ENCODE measurements at regions not wholly inside any gene's neighbourhood (a gene's known extent, or its start where the extent isn't known, plus 50 kb on each side); places are given as distances from the start of the nearest gene placed in this dataset.

- H3K27me3 ChIP-seq (ENCODE audit: insufficient read depth, low read length) = no peaks in the 10 kb centered on the region
- Mint-ChIP-seq H3K4me1 (ENCODE audit: low read depth, unreplicated experiment) (no peaks in the 10 kb centered on the region), H3K27ac (ENCODE audit: unreplicated experiment) (no peak overlapping the region), H3K4me3 (ENCODE audit: unreplicated experiment) (no peak overlapping the region), H3K27me3 (ENCODE audit: low read depth, unreplicated experiment) (peaks cover 15% of the 10 kb centered on the region), H3K36me3 (ENCODE audit: low read depth, unreplicated experiment) (no peaks in the 10 kb centered on the region), H3K9me3 (ENCODE audit: unreplicated experiment) (no peaks in the 10 kb centered on the region)
- TF ChIP-seq EZH2 (IDR thresholded peaks at IDR 0.05; ENCODE audit: insufficient read depth, low read length) (no peak), CTCF (IDR thresholded peaks at IDR 0.05; ENCODE audit: insufficient read depth, low read depth, low read length) (no peak)
- DNase-seq (ENCODE audit: low read depth) = no peak
- no peak for FAIRE-seq
- no peaks in the 10 kb centered on the region for H3K36me3 ChIP-seq (ENCODE audit: insufficient read depth, low read length)
- H3K4me3 ChIP-seq (ENCODE audit: insufficient read depth, low read depth, low read length) = no peak overlapping the region
- no peaks in the 10 kb centered on the region for H4K20me1 ChIP-seq (ENCODE audit: insufficient read depth, low read length)
- no peak overlapping the region for H3K9ac ChIP-seq (ENCODE audit: low read length)
- H3K27ac ChIP-seq (ENCODE audit: low read depth, low read length) = no peak overlapping the region
- H2AFZ ChIP-seq (ENCODE audit: low read depth, low read length) = no peak overlapping the region
- no peak overlapping the region for H3K4me2 ChIP-seq (ENCODE audit: low read length)
- H3K4me1 ChIP-seq (ENCODE audit: insufficient read depth, low read length) = no peaks in the 10 kb centered on the region
- no peaks in the 10 kb centered on the region for H3K79me2 ChIP-seq (ENCODE audit: insufficient read depth, low read length)
- H3K9me3 ChIP-seq (ENCODE audit: insufficient read depth, low read depth, low read length) = no peaks in the 10 kb centered on the region
Observed at GRCh38 chr6:137427656-137428290, 66.4 kb downstream of the OLIG3 start.

- no peak for FAIRE-seq
- no peak overlapping the region for H3K9ac ChIP-seq (ENCODE audit: low read length)
- no peaks in the 10 kb centered on the region for H3K4me1 ChIP-seq (ENCODE audit: insufficient read depth, low read length)
- Mint-ChIP-seq H3K4me3 (ENCODE audit: unreplicated experiment) (no peak overlapping the region), H3K27ac (ENCODE audit: unreplicated experiment) (no peak overlapping the region), H3K27me3 (ENCODE audit: low read depth, unreplicated experiment) (peaks cover 7% of the 10 kb centered on the region), H3K36me3 (ENCODE audit: low read depth, unreplicated experiment) (no peaks in the 10 kb centered on the region), H3K9me3 (ENCODE audit: unreplicated experiment) (no peaks in the 10 kb centered on the region), H3K4me1 (ENCODE audit: low read depth, unreplicated experiment) (no peaks in the 10 kb centered on the region)
- H4K20me1 ChIP-seq (ENCODE audit: insufficient read depth, low read length) = no peaks in the 10 kb centered on the region
- DNase-seq (ENCODE audit: low read depth) = no peak
- no peak overlapping the region for H3K27ac ChIP-seq (ENCODE audit: low read depth, low read length)
- H3K36me3 ChIP-seq (ENCODE audit: insufficient read depth, low read length) = no peaks in the 10 kb centered on the region
- TF ChIP-seq EZH2 (IDR thresholded peaks at IDR 0.05; ENCODE audit: insufficient read depth, low read length) (no peak), CTCF (IDR thresholded peaks at IDR 0.05; ENCODE audit: insufficient read depth, low read depth, low read length) (no peak)
- H3K4me2 ChIP-seq (ENCODE audit: low read length) = no peak overlapping the region
- no peaks in the 10 kb centered on the region for H3K79me2 ChIP-seq (ENCODE audit: insufficient read depth, low read length)
- no peaks in the 10 kb centered on the region for H3K9me3 ChIP-seq (ENCODE audit: insufficient read depth, low read depth, low read length)
- no peaks in the 10 kb centered on the region for H3K27me3 ChIP-seq (ENCODE audit: insufficient read depth, low read length)
- no peak overlapping the region for H3K4me3 ChIP-seq (ENCODE audit: insufficient read depth, low read depth, low read length)
- H2AFZ ChIP-seq (ENCODE audit: low read depth, low read length) = no peak overlapping the region
Observed at GRCh38 chr6:137426007-137426689, 68.0 kb downstream of the OLIG3 start.

- no peak overlapping the region for H3K4me2 ChIP-seq (ENCODE audit: low read length)
- H3K4me3 Mint-ChIP-seq (ENCODE audit: unreplicated experiment) = no peak overlapping the region
- FAIRE-seq = no peak
Observed at GRCh38 chr6:137424251-137424650, 69.9 kb downstream of the OLIG3 start.

More at GRCh38 chr6:137424251-137424650, 69.9 kb downstream of the OLIG3 start:
- Histone ChIP-seq H2AFZ (ENCODE audit: low read depth, low read length) (no peak overlapping the region), H3K27ac (ENCODE audit: low read depth, low read length) (no peak overlapping the region), H4K20me1 (ENCODE audit: insufficient read depth, low read length) (no peaks in the 10 kb centered on the region), H3K27me3 (ENCODE audit: insufficient read depth, low read length) (no peaks in the 10 kb centered on the region), H3K79me2 (ENCODE audit: insufficient read depth, low read length) (no peaks in the 10 kb centered on the region), H3K4me3 (ENCODE audit: insufficient read depth, low read depth, low read length) (no peak overlapping the region), H3K9ac (ENCODE audit: low read length) (no peak overlapping the region), H3K9me3 (ENCODE audit: insufficient read depth, low read depth, low read length) (no peaks in the 10 kb centered on the region), H3K36me3 (ENCODE audit: insufficient read depth, low read length) (no peaks in the 10 kb centered on the region), H3K4me1 (ENCODE audit: insufficient read depth, low read length) (no peaks in the 10 kb centered on the region)
- Mint-ChIP-seq H3K9me3 (ENCODE audit: unreplicated experiment) (no peaks in the 10 kb centered on the region), H3K4me1 (ENCODE audit: low read depth, unreplicated experiment) (no peaks in the 10 kb centered on the region), H3K27ac (ENCODE audit: unreplicated experiment) (no peak overlapping the region), H3K36me3 (ENCODE audit: low read depth, unreplicated experiment) (no peaks in the 10 kb centered on the region), H3K27me3 (ENCODE audit: low read depth, unreplicated experiment) (peaks cover 7% of the 10 kb centered on the region)
- no peak for DNase-seq (ENCODE audit: low read depth)
- TF ChIP-seq CTCF (IDR thresholded peaks at IDR 0.05; ENCODE audit: insufficient read depth, low read depth, low read length) (no peak), EZH2 (IDR thresholded peaks at IDR 0.05; ENCODE audit: insufficient read depth, low read length) (no peak)
